Heart left ventricle (tissue), 13 donors: ENCODE measurements at regions not wholly inside any gene's neighbourhood (a gene's known extent, or its start where the extent isn't known, plus 50 kb on each side); places are given as distances from the start of the nearest gene placed in this dataset.

ENCODE experiments used
- POLR2A ChIP-seq, 2 donors: fragments of 450-650 bp; IDR thresholded peaks; one replicate each; pipeline ENCODE4 v1.6.1; 2017; ENCODE audit warnings: antibody characterized with exemption in 2 of 2, mild to moderate bottlenecking in 2 of 2, moderate library complexity in 2 of 2
- TF ChIP-seq, protein P1 (sequence below), 12 donors: fragments of 200-600 bp; sonication (generic) in 4 of 12; IDR thresholded peaks; one replicate each; pipeline versions ENCODE4 v1.5.0 to v1.8.0; 2018 to 2022; ENCODE audit warnings: antibody characterized with exemption in 12 of 12, mild to moderate bottlenecking in 5 of 12
- donor health status: ischemic (EF 13 %, LVEDD 7.1; RV severe dilation, severe dysfunction).
- donor health status: DM: no; HTN: yes; CAD: no.
- donor health status: DM: no; HTN: no; CAD: no.
- donor health status: ischemic (EF 25% LVEDD 6.9; RV normal size, moderate dysfunction).
- donor health status: ischemic (EF 25% LVEDD 5.7; RV mildly dilated, moderate dysfunction).
- donor health status: ischemic (EF 35%, LVEDD 5.7; RV mildly dilated, moderate dysfunction).
- donor health status: nonischemic (EF 11% LVEDD 7.7; RV severe dilation, severe dysfunction).
- donor health status: DM: yes; HTN: yes; CAD: no.
- donor health status: PGD.
- donor health status: ischemic (EF 29% LVEDD 5.4; RV normal size, mild dysfunction).
- donor health status: nonischemic (EF 23%, LVEDD 6.1; RV moderate dilation, normal function).

DNA sequence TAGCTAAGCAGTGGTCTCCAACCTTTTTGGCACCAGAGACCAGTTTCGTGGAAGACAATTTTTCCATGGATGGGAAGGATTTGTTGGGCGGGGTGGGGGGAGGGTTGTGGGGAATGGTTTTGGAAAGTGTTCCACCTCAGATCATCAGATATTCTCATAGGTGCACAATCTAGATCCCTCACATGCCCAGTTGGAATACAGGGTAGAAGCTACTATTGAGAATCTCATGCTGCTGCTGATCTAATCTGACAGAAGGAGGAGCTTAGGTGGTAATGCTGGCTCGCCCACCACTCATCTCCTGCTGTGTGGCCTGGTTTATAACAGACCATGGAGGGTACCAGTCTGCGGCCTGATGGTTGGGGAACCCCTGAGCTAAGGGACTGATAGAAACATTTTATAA lies 662.7 kb upstream of the RGMB start:
- TF ChIP-seq, protein P1, sequence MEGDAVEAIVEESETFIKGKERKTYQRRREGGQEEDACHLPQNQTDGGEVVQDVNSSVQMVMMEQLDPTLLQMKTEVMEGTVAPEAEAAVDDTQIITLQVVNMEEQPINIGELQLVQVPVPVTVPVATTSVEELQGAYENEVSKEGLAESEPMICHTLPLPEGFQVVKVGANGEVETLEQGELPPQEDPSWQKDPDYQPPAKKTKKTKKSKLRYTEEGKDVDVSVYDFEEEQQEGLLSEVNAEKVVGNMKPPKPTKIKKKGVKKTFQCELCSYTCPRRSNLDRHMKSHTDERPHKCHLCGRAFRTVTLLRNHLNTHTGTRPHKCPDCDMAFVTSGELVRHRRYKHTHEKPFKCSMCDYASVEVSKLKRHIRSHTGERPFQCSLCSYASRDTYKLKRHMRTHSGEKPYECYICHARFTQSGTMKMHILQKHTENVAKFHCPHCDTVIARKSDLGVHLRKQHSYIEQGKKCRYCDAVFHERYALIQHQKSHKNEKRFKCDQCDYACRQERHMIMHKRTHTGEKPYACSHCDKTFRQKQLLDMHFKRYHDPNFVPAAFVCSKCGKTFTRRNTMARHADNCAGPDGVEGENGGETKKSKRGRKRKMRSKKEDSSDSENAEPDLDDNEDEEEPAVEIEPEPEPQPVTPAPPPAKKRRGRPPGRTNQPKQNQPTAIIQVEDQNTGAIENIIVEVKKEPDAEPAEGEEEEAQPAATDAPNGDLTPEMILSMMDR (IDR thresholded peaks at IDR 0.05) = no peak
- TF ChIP-seq POLR2A (IDR thresholded peaks at IDR 0.05) = no peak
